Epidermal melanocyte (primary cell): ENCODE measurements at regions not wholly inside any gene's neighbourhood (a gene's known extent, or its start where the extent isn't known, plus 50 kb on each side); places are given as distances from the start of the nearest gene placed in this dataset.

ENCODE experiments used
- DNase-seq: peaks from one replicate; pipeline ENCODE4 v3.0.0; 2011; ENCODE audit warnings: low spot score; ENCODE audit not compliant: insufficient read length

DNA sequence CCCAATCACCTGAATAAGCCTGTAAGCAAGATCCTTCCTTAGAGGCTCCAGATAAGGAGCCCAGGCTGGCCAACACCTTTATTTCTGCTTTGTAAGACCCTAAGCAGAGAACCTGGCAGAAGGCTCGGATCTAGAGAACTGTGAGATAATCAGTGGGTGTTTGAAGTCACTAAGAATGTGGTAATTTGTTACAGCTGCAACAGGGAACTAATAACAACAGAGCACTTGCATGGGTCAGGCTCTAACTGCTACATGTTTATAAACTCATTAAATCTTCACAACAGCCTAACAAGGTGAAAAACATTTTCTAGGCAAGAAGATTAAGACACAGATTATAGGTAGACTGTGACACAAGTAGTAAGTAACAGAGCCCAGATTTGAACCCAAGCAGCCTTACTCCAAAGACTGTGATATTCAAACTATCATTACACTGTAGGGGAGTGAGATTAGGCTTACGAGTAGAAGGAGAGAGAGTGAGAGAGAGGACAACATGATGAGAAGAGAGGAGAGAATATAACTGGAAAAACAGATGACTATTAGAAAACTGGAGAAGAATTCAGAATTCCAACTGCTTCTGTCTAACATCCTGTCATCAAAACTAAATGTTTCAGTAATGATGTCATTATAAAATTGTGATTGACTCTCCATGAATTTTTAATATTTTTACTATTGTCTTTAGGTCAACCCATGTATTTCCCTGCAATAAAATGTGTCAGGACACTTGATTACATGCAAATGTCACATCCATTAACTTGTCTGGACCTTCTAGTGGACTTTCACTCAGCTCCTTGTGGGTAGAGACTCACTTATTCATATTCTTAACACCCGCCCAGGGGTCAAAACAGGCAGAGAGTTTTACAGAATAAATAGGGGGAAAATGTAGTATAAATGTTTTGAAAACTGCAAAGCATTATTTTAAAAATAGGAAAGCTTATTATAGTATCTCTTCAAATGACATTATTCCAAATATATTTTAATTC lies 290.9 kb upstream of the RGMB start:
- no peak for DNase-seq

- DNase-seq = no peak
Observed at GRCh38 chr5:98483301-98483685, 290.2 kb upstream of the RGMB start.

DNA sequence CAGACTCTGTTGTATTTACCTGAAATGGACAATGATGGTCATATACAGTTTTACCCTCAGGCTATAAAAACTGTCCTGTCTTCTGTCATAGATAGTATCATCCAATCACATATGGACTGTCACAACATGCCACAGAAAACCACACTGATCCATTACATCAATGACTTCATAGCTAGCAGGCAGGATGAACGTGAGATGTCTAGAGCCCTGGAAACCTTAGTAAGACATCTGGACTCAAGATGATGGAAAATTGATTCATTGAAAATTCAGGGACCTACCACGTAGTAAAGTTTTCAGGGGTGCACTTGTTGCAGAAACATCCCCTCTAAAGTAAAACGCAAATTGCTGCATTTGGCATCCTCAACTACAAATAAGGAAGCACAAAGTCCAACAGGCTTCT lies 284.4 kb upstream of the RGMB start:
- no peak for DNase-seq

- DNase-seq = no peak
Observed at GRCh38 chr5:98490348-98490747, 283.1 kb upstream of the RGMB start.

DNA sequence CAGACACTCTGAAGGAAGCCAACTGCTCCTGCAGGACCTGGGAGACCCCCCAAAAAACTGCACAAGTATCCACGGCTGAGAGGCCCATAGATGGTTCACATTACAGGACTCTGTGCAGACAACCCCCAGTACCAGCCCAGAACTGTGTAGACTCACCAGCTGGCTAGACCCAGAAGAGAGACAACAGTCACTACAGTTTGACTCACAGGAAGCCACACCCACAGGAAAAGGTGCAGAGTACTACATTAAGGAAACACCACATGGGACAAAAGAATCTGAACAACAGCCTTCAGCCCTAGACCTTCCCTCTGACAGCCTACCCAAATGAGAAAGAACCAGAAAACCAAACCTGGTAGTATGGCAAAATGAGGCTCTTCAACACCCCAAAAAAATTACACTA lies 281.2 kb upstream of the RGMB start:
- no peak for DNase-seq

GRCh38 chr5:98497418-98497817 lies 276.0 kb upstream of the RGMB start:
- DNase-seq = no peak

DNA sequence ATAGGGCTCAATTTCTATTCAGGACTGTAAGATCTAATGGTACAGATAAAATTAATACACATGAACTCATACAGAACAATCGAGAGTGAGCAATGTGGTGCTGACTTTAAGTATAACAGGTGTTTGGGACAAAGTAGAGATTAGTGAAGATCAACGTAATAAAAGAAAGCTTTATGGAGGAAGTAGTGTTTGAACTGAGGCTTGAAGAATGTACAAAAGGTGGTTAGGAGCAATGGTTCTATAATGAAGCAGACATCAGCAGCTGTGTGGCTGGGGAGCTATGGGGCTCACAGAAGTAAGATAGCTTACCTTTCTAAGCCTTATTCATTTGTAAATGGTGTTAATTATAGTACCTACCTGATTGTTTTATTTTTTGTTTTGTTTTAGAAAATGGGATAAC lies 275.4 kb upstream of the RGMB start:
- DNase-seq = no peak

GRCh38 chr5:98499892-98500291 lies 273.6 kb upstream of the RGMB start:
- DNase-seq = no peak

DNA sequence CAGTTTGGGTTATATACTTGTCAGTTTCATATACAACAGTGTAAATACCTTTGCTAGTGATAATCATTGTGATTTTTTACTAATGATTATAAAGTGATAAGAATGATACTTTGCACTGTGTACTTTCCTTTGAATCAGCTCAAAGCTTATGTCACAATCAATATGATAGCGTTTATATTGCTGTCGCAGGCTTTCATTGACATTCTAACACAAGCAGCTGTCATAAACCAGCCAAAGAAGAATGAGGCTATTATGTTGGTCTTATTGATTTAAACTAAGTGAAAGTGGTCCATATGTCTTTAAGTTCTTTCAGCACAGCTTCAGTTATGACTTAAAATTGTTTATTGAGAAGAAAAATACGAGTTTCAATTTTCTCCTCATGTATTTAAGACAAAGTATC lies 272.7 kb upstream of the RGMB start:
- no peak for DNase-seq

DNA sequence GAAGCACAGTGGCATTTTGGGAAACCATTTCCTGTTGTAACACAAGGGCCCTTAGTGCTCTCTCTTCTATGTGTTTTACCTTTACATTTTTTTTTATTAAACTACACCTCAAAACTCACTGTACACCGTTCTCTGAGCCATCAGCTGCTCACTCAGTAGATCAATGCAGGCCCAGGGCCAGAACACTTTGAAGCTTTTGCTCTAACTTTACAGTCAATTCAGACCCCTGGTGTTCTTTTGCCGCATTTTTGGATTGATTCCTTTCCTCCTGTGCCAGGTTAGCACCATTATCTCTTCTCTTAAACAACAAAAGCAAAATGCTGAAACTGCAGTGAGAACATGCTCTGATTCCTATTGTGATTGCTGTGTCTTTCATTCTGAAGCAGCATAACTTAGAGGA lies 269.8 kb upstream of the RGMB start:
- DNase-seq = no peak

DNA sequence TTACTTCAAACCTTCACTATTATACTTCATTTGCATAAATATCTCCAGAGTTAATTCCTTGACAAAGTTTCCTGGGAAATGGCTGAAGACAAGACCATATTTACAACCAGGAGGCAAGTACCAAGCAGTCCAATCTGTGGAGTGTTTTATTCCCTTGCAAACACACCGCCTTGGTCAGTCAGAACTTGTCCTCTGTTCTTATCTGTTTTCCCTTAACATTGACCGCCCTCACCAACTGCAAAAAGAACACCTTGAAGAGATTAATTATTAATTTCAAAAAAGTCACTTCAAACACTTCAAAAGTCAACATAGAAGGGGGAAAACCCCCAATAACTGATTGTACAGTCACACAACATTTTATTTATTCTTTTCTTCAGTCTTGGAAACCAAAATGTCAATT lies 269.0 kb upstream of the RGMB start:
- no peak for DNase-seq

GRCh38 chr5:98510143-98510985 lies 263.1 kb upstream of the RGMB start:
- no peak for DNase-seq

GRCh38 chr5:98513380-98513779 lies 260.1 kb upstream of the RGMB start:
- DNase-seq = no peak

- DNase-seq = no peak
Observed at GRCh38 chr5:98514215-98514614, 259.2 kb upstream of the RGMB start.

DNA sequence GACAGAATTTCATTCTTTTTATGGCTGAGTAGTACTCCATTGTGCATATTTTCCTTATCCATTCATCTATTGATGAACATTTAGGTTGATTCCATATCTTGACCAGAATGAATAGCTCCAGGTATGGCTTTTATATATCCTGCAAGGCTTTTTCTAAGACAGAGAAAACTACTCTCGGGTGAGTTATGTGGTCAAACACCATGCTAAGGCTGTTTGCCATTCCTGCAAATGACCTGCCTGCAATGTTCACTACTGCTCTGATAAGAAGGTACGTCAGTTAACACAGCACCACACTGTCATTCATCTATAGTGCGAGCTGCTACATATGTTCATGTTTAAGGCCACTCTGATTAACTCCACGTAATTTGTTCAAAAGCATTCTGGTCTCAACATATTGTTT lies 256.8 kb upstream of the RGMB start:
- no peak for DNase-seq

- no peak for DNase-seq
Observed at GRCh38 chr5:98517560-98518366, 255.7 kb upstream of the RGMB start.

- no peak for DNase-seq
Observed at GRCh38 chr5:98518754-98519153, 254.7 kb upstream of the RGMB start.

DNA sequence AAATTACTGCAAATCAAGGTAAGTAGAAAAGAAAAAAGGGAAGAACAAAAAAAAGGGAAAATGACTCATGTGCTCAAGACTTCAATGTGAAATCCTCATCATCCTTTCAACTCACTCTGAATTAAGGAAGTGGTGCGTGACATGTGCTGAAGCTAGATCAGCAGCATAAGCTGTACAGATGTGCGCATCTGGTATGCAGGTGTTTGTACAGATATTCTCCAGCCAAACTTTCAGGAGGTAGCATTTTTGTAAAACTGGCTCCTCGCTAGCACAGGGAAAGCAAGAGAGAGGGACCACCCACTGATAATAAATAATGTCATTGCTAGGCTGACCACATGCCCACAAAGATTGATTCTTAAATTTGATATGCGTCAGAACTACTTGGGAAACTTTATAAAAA lies 253.9 kb upstream of the RGMB start:
- DNase-seq = no peak

GRCh38 chr5:98521821-98522220 lies 251.6 kb upstream of the RGMB start:
- DNase-seq = no peak

DNA sequence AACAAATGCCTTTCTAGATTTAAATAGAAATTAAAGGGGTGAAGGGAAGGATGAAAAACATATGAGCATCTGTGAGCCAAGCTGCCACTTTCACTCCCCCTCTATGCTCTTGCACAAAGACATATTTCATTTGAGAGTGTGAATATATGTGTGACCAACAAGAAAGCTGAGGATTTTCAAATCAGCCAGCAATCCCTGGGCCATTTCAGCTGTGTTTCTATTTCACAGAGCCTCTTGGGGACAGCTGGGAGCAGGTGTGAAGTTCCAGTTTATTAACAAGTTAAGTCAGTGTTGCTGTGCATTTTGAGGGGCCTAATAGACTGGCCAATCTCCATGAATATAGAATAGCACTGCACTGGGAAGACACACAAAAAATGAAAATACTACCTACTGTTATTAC lies 248.7 kb upstream of the RGMB start:
- DNase-seq = no peak

GRCh38 chr5:98527846-98528245 lies 245.6 kb upstream of the RGMB start:
- DNase-seq = no peak

DNA sequence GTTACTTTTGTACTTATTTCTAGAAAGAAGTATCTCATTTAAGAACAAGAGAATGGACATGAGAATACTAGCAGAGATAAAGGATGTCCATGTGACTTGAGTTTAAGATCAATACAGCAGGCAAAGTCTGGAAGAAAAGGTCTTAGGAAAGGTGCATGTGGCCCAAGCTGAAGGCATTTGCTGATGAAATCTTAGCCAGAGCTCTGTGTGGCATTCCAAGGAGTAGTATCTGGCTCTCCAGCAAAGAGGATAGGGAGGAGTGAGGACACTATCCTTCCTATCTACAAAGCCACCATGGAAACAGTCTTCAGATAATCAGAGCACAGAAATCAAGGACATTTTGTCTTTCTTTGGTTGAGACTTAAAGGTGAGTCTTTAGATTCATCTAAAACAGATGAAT lies 244.1 kb upstream of the RGMB start:
- DNase-seq = no peak
